Ascending aorta (tissue), 2 donors: ENCODE measurements at regions not wholly inside any gene's neighbourhood (a gene's known extent, or its start where the extent isn't known, plus 50 kb on each side); places are given as distances from the start of the nearest gene placed in this dataset.
"Not testable (repeated sequence)": the region's sequence is repeated elsewhere in the genome, so short reads cannot be mapped to it uniquely, and the experiment has no call there.

ENCODE experiments used
- DNase-seq, 2 donors: peaks; one replicate each; pipeline ENCODE4 v3.0.0-alpha.2; 2019; ENCODE audit warnings: low spot score in 2 of 2
- H3K27ac ChIP-seq, 2 donors: fragments of 200-600 bp; sonication (generic); one replicate each; pipeline ENCODE4 v1.5.1; 2016 to 2017; ENCODE audit warnings: mild to moderate bottlenecking in 1 of 2
- H3K27me3 ChIP-seq: fragments of 200-600 bp; sonication (generic); one replicate; pipeline ENCODE4 v1.5.1; 2017
- H3K36me3 ChIP-seq, 2 donors: fragments of 200-600 bp; sonication (generic); one replicate each; pipeline ENCODE4 v1.5.1; 2016
- H3K4me1 ChIP-seq, 2 donors: fragments of 200-600 bp; sonication (generic); one replicate each; pipeline ENCODE4 v1.5.1; 2016 to 2017; ENCODE audit warnings: mild to moderate bottlenecking in 1 of 2
- H3K4me3 ChIP-seq, 2 donors: fragments of 200-600 bp; sonication (generic); one replicate each; pipeline ENCODE4 v1.5.1; 2016 to 2017; ENCODE audit warnings: mild to moderate bottlenecking in 1 of 2
- H3K9me3 ChIP-seq, 2 donors: fragments of 200-600 bp; sonication (generic); one replicate each; pipeline ENCODE4 v1.5.1; 2016
- CTCF ChIP-seq, 3 experiments: fragments of 200-600 bp in 2 of 3; fragments of 450-650 bp in 1 of 3; sonication (generic) in 2 of 3; IDR thresholded peaks; one replicate each; pipeline ENCODE4 v1.5.1; 2016 to 2019; ENCODE audit warnings: antibody characterized with exemption in 3 of 3, mild to moderate bottlenecking in 1 of 3, moderate library complexity in 1 of 3
- intact Hi-C: fragments of 100-400 bp; cut with DNase I; formaldehyde crosslinking; loops from one replicate; pipeline ENCODE4 v1.15.1; 2023

GRCh38 chr9:18314316-18314715 lies 159.6 kb upstream of the ADAMTSL1 start:
- no peaks in the 10 kb centered on the region for H3K36me3 ChIP-seq
- H3K9me3 ChIP-seq, result no peaks in the 10 kb centered on the region
- H3K27ac ChIP-seq, result no peak overlapping the region
- intact Hi-C loops, result no loop called here
- H3K4me1 ChIP-seq, result no peaks in the 10 kb centered on the region
- no peak overlapping the region for H3K4me3 ChIP-seq
- no peak for DNase-seq
- no peak for TF ChIP-seq CTCF (IDR thresholded peaks at IDR 0.05)
- no peaks in the 10 kb centered on the region for H3K27me3 ChIP-seq

GRCh38 chr9:18317896-18318295 lies 156.1 kb upstream of the ADAMTSL1 start:
- Histone ChIP-seq H3K4me3 (no peak overlapping the region), H3K4me1 (no peaks in the 10 kb centered on the region), H3K9me3 (no peaks in the 10 kb centered on the region), H3K36me3 (no peaks in the 10 kb centered on the region), H3K27ac (no peak overlapping the region), H3K27me3 (no peaks in the 10 kb centered on the region)
- DNase-seq, result no peak
- no peak for TF ChIP-seq CTCF (IDR thresholded peaks at IDR 0.05)
- intact Hi-C loops, result no loop called here

- H3K4me1 ChIP-seq, result no peaks in the 10 kb centered on the region
- H3K36me3 ChIP-seq, result no peaks in the 10 kb centered on the region
- H3K4me3 ChIP-seq, result no peak overlapping the region
- no peaks in the 10 kb centered on the region for H3K27me3 ChIP-seq
- H3K27ac ChIP-seq, result no peak overlapping the region
- TF ChIP-seq CTCF (IDR thresholded peaks at IDR 0.05), result no peak
- intact Hi-C loops, result no loop called here
- DNase-seq, result no peak
- no peaks in the 10 kb centered on the region for H3K9me3 ChIP-seq
Measured at GRCh38 chr9:18319918-18320445, 154.0 kb upstream of the ADAMTSL1 start.

GRCh38 chr9:18324928-18325745 lies 148.8 kb upstream of the ADAMTSL1 start:
- Histone ChIP-seq H3K4me1 (no peaks in the 10 kb centered on the region), H3K36me3 (no peaks in the 10 kb centered on the region), H3K9me3 (peaks cover 0 to 6% of the 10 kb centered on the region in 2 donors), H3K4me3 (no peak overlapping the region), H3K27me3 (no peaks in the 10 kb centered on the region), H3K27ac (no peak overlapping the region)
- intact Hi-C loops, result no loop called here
- no peak for TF ChIP-seq CTCF (IDR thresholded peaks at IDR 0.05)
- DNase-seq, result no peak

GRCh38 chr9:18325746-18326011 lies 148.3 kb upstream of the ADAMTSL1 start:
- H3K27ac ChIP-seq, intact Hi-C loops: not testable (repeated sequence)

GRCh38 chr9:18327121-18327520 lies 146.8 kb upstream of the ADAMTSL1 start:
- no peak overlapping the region for H3K27ac ChIP-seq
- DNase-seq, result no peak
- no peak for TF ChIP-seq CTCF (IDR thresholded peaks at IDR 0.05)
- no peaks in the 10 kb centered on the region for H3K27me3 ChIP-seq
- H3K36me3 ChIP-seq, result no peaks in the 10 kb centered on the region
- H3K9me3 ChIP-seq, result peaks cover 0 to 6% of the 10 kb centered on the region in 2 donors
- H3K4me1 ChIP-seq, result no peaks in the 10 kb centered on the region
- no peak overlapping the region for H3K4me3 ChIP-seq
- intact Hi-C loops, result no loop called here

More at GRCh38 chr9:18325746-18326011, 148.3 kb upstream of the ADAMTSL1 start:
- not testable (repeated sequence) for H3K9me3 ChIP-seq, H3K27me3 ChIP-seq, H3K4me3 ChIP-seq, H3K36me3 ChIP-seq, DNase-seq, H3K4me1 ChIP-seq
